Fibroblast of the aortic adventitia (primary cell): ENCODE measurements at regions not wholly inside any gene's neighbourhood (a gene's known extent, or its start where the extent isn't known, plus 50 kb on each side); places are given as distances from the start of the nearest gene placed in this dataset.

ENCODE experiments used
- DNase-seq: peaks from one replicate; pipeline ENCODE4 v3.0.0-alpha.2; 2010; ENCODE audit warnings: low read depth
- H3K4me3 ChIP-seq: 2 replicates; pipeline ENCODE4 v1.5.1; 2011; ENCODE audit warnings: low read depth, mild to moderate bottlenecking, control low read depth, low read length, moderate library complexity
- CTCF ChIP-seq: IDR thresholded peaks from 2 replicates; pipeline ENCODE4 v1.5.1; 2011; ENCODE audit warnings: mild to moderate bottlenecking, low read length, control low read depth, inconsistent platforms; ENCODE audit not compliant: insufficient read depth

- no peak overlapping the region for H3K4me3 ChIP-seq
- no peak for TF ChIP-seq CTCF
- DNase-seq: no peak
Measured at GRCh38 chr4:1479454-1479853, 73.2 kb upstream of the NKX1-1 start.

- no peak for DNase-seq
- no peak overlapping the region for H3K4me3 ChIP-seq
- TF ChIP-seq CTCF: no peak
Measured at GRCh38 chr4:1478766-1479355, 72.6 kb upstream of the NKX1-1 start.

- no peak for TF ChIP-seq CTCF
- DNase-seq: no peak
- H3K4me3 ChIP-seq: no peak overlapping the region
Measured at GRCh38 chr4:1477045-1477840, 71.0 kb upstream of the NKX1-1 start.

- DNase-seq: no peak
- no peak for TF ChIP-seq CTCF
- H3K4me3 ChIP-seq: no peak overlapping the region
Measured at GRCh38 chr4:1476140-1476513, 69.9 kb upstream of the NKX1-1 start.

- no peak for DNase-seq
- no peak for TF ChIP-seq CTCF
- H3K4me3 ChIP-seq: no peak overlapping the region
Measured at GRCh38 chr4:1475277-1476139, 69.3 kb upstream of the NKX1-1 start.

GRCh38 chr4:1474126-1475090 lies 68.2 kb upstream of the NKX1-1 start:
- H3K4me3 ChIP-seq: no peak overlapping the region
- DNase-seq: no peak
- TF ChIP-seq CTCF: no peak
